CD4-positive, alpha-beta memory T cell (primary cell): ENCODE measurements at regions not wholly inside any gene's neighbourhood (a gene's known extent, or its start where the extent isn't known, plus 50 kb on each side); places are given as distances from the start of the nearest gene placed in this dataset.

Experiments used
- CTCF ChIA-PET: fragments of 350-600 bp; sonication (Branson Sonifier 250); formaldehyde crosslinking; loops from one replicate; lab custom pipeline; 2021; ENCODE audit warnings: inconsistent platforms; ENCODE audit not compliant: partially characterized antibody; lab: Charles Lee
- POLR2A ChIA-PET: fragments of 350-600 bp; sonication (Branson Sonifier 250); formaldehyde crosslinking; loops from one replicate; lab custom pipeline; 2021; ENCODE audit not compliant: partially characterized antibody; lab: Charles Lee
- DNase-seq, 5 donors: peaks; one replicate each; pipeline versions ENCODE4 v3.0.0 to v3.0.0-alpha.2; 2020 to 2022; ENCODE audit warnings: mixed read lengths in 1 of 5
- H3K27ac ChIP-seq: one replicate; pipeline ENCODE4 v1.7.0; 2013; ENCODE audit warnings: low read depth, low read length
- H3K27me3 ChIP-seq: 2 replicates; pipeline ENCODE4 v1.7.0; 2013; ENCODE audit warnings: mild to moderate bottlenecking, low read length, moderate library complexity; ENCODE audit not compliant: insufficient read depth
- H3K36me3 ChIP-seq: 2 replicates; pipeline ENCODE4 v1.7.0; 2013; ENCODE audit warnings: mild to moderate bottlenecking, low read length, moderate library complexity; ENCODE audit not compliant: insufficient read depth
- H3K4me1 ChIP-seq: 2 replicates; pipeline ENCODE4 v1.7.0; 2013; ENCODE audit warnings: mild to moderate bottlenecking, low read length, moderate library complexity; ENCODE audit not compliant: insufficient read depth
- H3K4me3 ChIP-seq, 2 donors: one replicate each; pipeline ENCODE4 v1.7.0; 2013; ENCODE audit warnings: low read length in 2 of 2, mild to moderate bottlenecking in 1 of 2
- H3K9me3 ChIP-seq, 2 donors: one replicate each; pipeline ENCODE4 v1.7.0; 2013; ENCODE audit warnings: low read length in 2 of 2, control low read depth in 1 of 2; ENCODE audit not compliant: control insufficient read depth in 1 of 2
- H3K27ac Mint-ChIP-seq, 7 donors: one replicate each; pipeline ENCODE4 v1.8.0; 2020 to 2021; ENCODE audit warnings: mixed read lengths in 7 of 7, mild to moderate bottlenecking in 6 of 7, inconsistent platforms in 3 of 7, moderate library complexity in 3 of 7
- H3K27me3 Mint-ChIP-seq, 2 donors: one replicate each; pipeline ENCODE4 v1.8.0; 2020 to 2021; ENCODE audit warnings: mixed read lengths in 2 of 2
- H3K36me3 Mint-ChIP-seq, 2 donors: one replicate each; pipeline ENCODE4 v1.8.0; 2020 to 2021; ENCODE audit warnings: mixed read lengths in 2 of 2, inconsistent platforms in 1 of 2, mild to moderate bottlenecking in 1 of 2
- H3K4me1 Mint-ChIP-seq, 4 donors: one replicate each; pipeline ENCODE4 v1.8.0; 2020 to 2021; ENCODE audit warnings: mixed read lengths in 4 of 4, mild to moderate bottlenecking in 1 of 4
- H3K4me3 Mint-ChIP-seq, 8 donors: one replicate each; pipeline ENCODE4 v1.8.0; 2020 to 2021; ENCODE audit warnings: mixed read lengths in 8 of 8, mild to moderate bottlenecking in 7 of 8, moderate library complexity in 6 of 8, inconsistent platforms in 3 of 8
- H3K9me3 Mint-ChIP-seq, 8 donors: one replicate each; pipeline ENCODE4 v1.8.0; 2020 to 2021; ENCODE audit warnings: mixed read lengths in 8 of 8, mild to moderate bottlenecking in 5 of 8, inconsistent platforms in 3 of 8, moderate library complexity in 1 of 8
- intact Hi-C: fragments of 100-400 bp; cut with micrococcal nuclease; formaldehyde crosslinking; loops from one replicate; pipeline ENCODE4 v1.15.1; 2023

- Histone ChIP-seq H3K27ac (no peak overlapping the region), H3K4me3 (no peak overlapping the region), H3K36me3 (no peaks in the 10 kb centered on the region), H3K27me3 (no peaks in the 10 kb centered on the region), H3K9me3 (no peaks in the 10 kb centered on the region), H3K4me1 (no peaks in the 10 kb centered on the region)
- H3K4me3 Mint-ChIP-seq = no peak overlapping the region
- no peaks in the 10 kb centered on the region for H3K4me1 Mint-ChIP-seq
- H3K27ac Mint-ChIP-seq = no peak overlapping the region
- H3K36me3 Mint-ChIP-seq = no peaks in the 10 kb centered on the region
- ChIA-PET POLR2A (no interaction called here), CTCF (no interaction called here)
- no peaks in the 10 kb centered on the region for H3K27me3 Mint-ChIP-seq
- peaks cover 0 to 6% (median 0%) of the 10 kb centered on the region in 8 donors for H3K9me3 Mint-ChIP-seq
- intact Hi-C loops = no loop called here
- no peak for DNase-seq
These were observed 72.1 kb upstream of the GULP1 start for GRCh38 chr2:188219541-188219940.

- intact Hi-C loops = no loop called here
- H3K27ac Mint-ChIP-seq = no peak overlapping the region
- peaks cover 0 to 6% (median 0%) of the 10 kb centered on the region in 8 donors for H3K9me3 Mint-ChIP-seq
- H3K27ac ChIP-seq = no peak overlapping the region
- H3K4me3 Mint-ChIP-seq = no peak overlapping the region
- H3K27me3 ChIP-seq = no peaks in the 10 kb centered on the region
- no peak for DNase-seq
- no peaks in the 10 kb centered on the region for H3K36me3 Mint-ChIP-seq
- H3K4me1 ChIP-seq = no peaks in the 10 kb centered on the region
- POLR2A ChIA-PET = no interaction called here
- no peaks in the 10 kb centered on the region for H3K9me3 ChIP-seq
- no peaks in the 10 kb centered on the region for H3K4me1 Mint-ChIP-seq
- CTCF ChIA-PET = no interaction called here
- no peak overlapping the region for H3K4me3 ChIP-seq
- H3K27me3 Mint-ChIP-seq = no peaks in the 10 kb centered on the region
- H3K36me3 ChIP-seq = no peaks in the 10 kb centered on the region
These were observed 71.1 kb upstream of the GULP1 start for GRCh38 chr2:188220535-188220934.

GRCh38 chr2:188227713-188228112, 64.0 kb upstream of the GULP1 start:
- H3K36me3 Mint-ChIP-seq = no peaks in the 10 kb centered on the region
- H3K27ac Mint-ChIP-seq = no peak overlapping the region
- POLR2A ChIA-PET = no interaction called here
- DNase-seq = no peak
- Histone ChIP-seq H3K27me3 (no peaks in the 10 kb centered on the region), H3K27ac (no peak overlapping the region), H3K36me3 (no peaks in the 10 kb centered on the region), H3K4me3 (no peak overlapping the region), H3K9me3 (no peaks in the 10 kb centered on the region), H3K4me1 (no peaks in the 10 kb centered on the region)
- H3K4me3 Mint-ChIP-seq = no peak overlapping the region
- H3K4me1 Mint-ChIP-seq = no peaks in the 10 kb centered on the region
- H3K9me3 Mint-ChIP-seq = peaks cover 0 to 8% (median 3%) of the 10 kb centered on the region in 8 donors
- CTCF ChIA-PET = no interaction called here
- intact Hi-C loops = no loop called here
- no peaks in the 10 kb centered on the region for H3K27me3 Mint-ChIP-seq

- Mint-ChIP-seq H3K36me3 (no peaks in the 10 kb centered on the region), H3K27me3 (no peaks in the 10 kb centered on the region)
- no peaks in the 10 kb centered on the region for H3K4me1 ChIP-seq
These were observed 56.3 kb upstream of the GULP1 start for GRCh38 chr2:188235364-188235763.

GRCh38 chr2:188238386-188238785, 53.3 kb upstream of the GULP1 start:
- H3K36me3 ChIP-seq = no peaks in the 10 kb centered on the region
- POLR2A ChIA-PET = no interaction called here
- no peaks in the 10 kb centered on the region for H3K9me3 ChIP-seq
- H3K27ac ChIP-seq = no peak overlapping the region
- Mint-ChIP-seq H3K9me3 (peaks cover 0 to 20% (median 8%) of the 10 kb centered on the region in 8 donors), H3K4me1 (no peaks in the 10 kb centered on the region), H3K36me3 (no peaks in the 10 kb centered on the region), H3K27me3 (no peaks in the 10 kb centered on the region), H3K4me3 (no peak overlapping the region), H3K27ac (no peak overlapping the region)
- intact Hi-C loops = no loop called here
- no peaks in the 10 kb centered on the region for H3K4me1 ChIP-seq
- CTCF ChIA-PET = no interaction called here
- H3K27me3 ChIP-seq = no peaks in the 10 kb centered on the region
- no peak overlapping the region for H3K4me3 ChIP-seq
- DNase-seq = no peak

More at GRCh38 chr2:188235364-188235763, 56.3 kb upstream of the GULP1 start:
- Mint-ChIP-seq H3K27ac (no peak overlapping the region), H3K9me3 (peaks cover 0 to 23% (median 11%) of the 10 kb centered on the region in 8 donors), H3K4me1 (no peaks in the 10 kb centered on the region), H3K4me3 (no peak overlapping the region)
- Histone ChIP-seq H3K9me3 (no peaks in the 10 kb centered on the region), H3K27me3 (no peaks in the 10 kb centered on the region), H3K36me3 (no peaks in the 10 kb centered on the region), H3K4me3 (no peak overlapping the region), H3K27ac (no peak overlapping the region)
- ChIA-PET POLR2A (no interaction called here), CTCF (no interaction called here)
- no peak for DNase-seq
- intact Hi-C loops = no loop called here
